ENCODE measurements at regions not wholly inside any gene's neighbourhood (a gene's known extent, or its start where the extent isn't known, plus 50 kb on each side); places are given as distances from the start of the nearest gene placed in this dataset.

GRCh38 chr14:61643555-61643954, 51.8 kb upstream of the HIF1A start:
- no peak overlapping the region for H4K91ac ChIP-seq (ENCODE audit: low read depth, low read length)
- H2AFZ ChIP-seq (ENCODE audit: insufficient read depth, low read length, poor library complexity): no peak overlapping the region
- H3K9ac ChIP-seq (ENCODE audit: low read length): no peak overlapping the region
- H3K23ac ChIP-seq (ENCODE audit: low read length): no peak overlapping the region
- WGBS (ENCODE audit: extremely low coverage, insufficient coverage, insufficient read length): no CpG with 5 or more reads among the region's 3 CpGs
- no peaks in the 10 kb centered on the region for H3K79me1 ChIP-seq (ENCODE audit: low read length)
- no peak overlapping the region for H3K18ac ChIP-seq (ENCODE audit: low read length)
- no peak overlapping the region for H3K27ac ChIP-seq (ENCODE audit: low read depth, low read length)
- H2AK5ac ChIP-seq (ENCODE audit: low read length): no peak overlapping the region
- no peak overlapping the region for H4K12ac ChIP-seq (ENCODE audit: low read depth, low read length)
- H3K27me3 ChIP-seq (ENCODE audit: insufficient read depth, low read length): no peaks in the 10 kb centered on the region
- no peak overlapping the region for H3K14ac ChIP-seq (ENCODE audit: low read length)
- no peaks in the 10 kb centered on the region for H3K79me2 ChIP-seq (ENCODE audit: control insufficient read depth, insufficient read depth, low read length, poor library complexity)
- no peak overlapping the region for H3K4ac ChIP-seq (ENCODE audit: low read depth, low read length)
- H2BK12ac ChIP-seq (ENCODE audit: low read length): no peak overlapping the region
- no peak overlapping the region for H2BK120ac ChIP-seq (ENCODE audit: insufficient read depth, low read length, poor library complexity)
- no peak overlapping the region for H4K8ac ChIP-seq (ENCODE audit: low read depth, low read length)
- H3K36me3 ChIP-seq (ENCODE audit: control insufficient read depth in 1 of 2, insufficient read depth in 2 of 2, low read length in 2 of 2): no peaks in the 10 kb centered on the region
- no peak overlapping the region for H2BK5ac ChIP-seq (ENCODE audit: low read depth, low read length, poor library complexity)
- no peaks in the 10 kb centered on the region for H3K4me1 ChIP-seq (ENCODE audit: control insufficient read depth in 1 of 2, insufficient read depth in 2 of 2, low read length in 2 of 2)
- H3K9me3 ChIP-seq (ENCODE audit: insufficient read depth, low read depth, low read length): no peaks in the 10 kb centered on the region
- no peak overlapping the region for H3K4me3 ChIP-seq (ENCODE audit: low read depth, low read length)
- H3K4me2 ChIP-seq (ENCODE audit: low read length): no peak overlapping the region
- peak in 1 of 2 donors; percentile 24 for DNase-seq

- no peaks in the 10 kb centered on the region for H3K36me3 ChIP-seq (ENCODE audit: control insufficient read depth in 1 of 2, insufficient read depth in 2 of 2, low read length in 2 of 2)
These were observed 51.1 kb upstream of the HIF1A start for GRCh38 chr14:61644175-61644574.

GRCh38 chr14:61644834-61645233, 50.5 kb upstream of the HIF1A start:
- no peak overlapping the region for H2AFZ ChIP-seq (ENCODE audit: insufficient read depth, low read length, poor library complexity)
- H3K23ac ChIP-seq (ENCODE audit: low read length): no peak overlapping the region
- H3K79me1 ChIP-seq (ENCODE audit: low read length): no peaks in the 10 kb centered on the region
- no peak overlapping the region for H2BK12ac ChIP-seq (ENCODE audit: low read length)
- DNase-seq: no peak
- H3K18ac ChIP-seq (ENCODE audit: low read length): no peak overlapping the region
- no peaks in the 10 kb centered on the region for H3K36me3 ChIP-seq (ENCODE audit: control insufficient read depth in 1 of 2, insufficient read depth in 2 of 2, low read length in 2 of 2)
- H3K4ac ChIP-seq (ENCODE audit: low read depth, low read length): no peak overlapping the region
- H3K9me3 ChIP-seq (ENCODE audit: insufficient read depth, low read depth, low read length): no peaks in the 10 kb centered on the region
- H3K4me2 ChIP-seq (ENCODE audit: low read length): no peak overlapping the region
- no peaks in the 10 kb centered on the region for H3K4me1 ChIP-seq (ENCODE audit: control insufficient read depth in 1 of 2, insufficient read depth in 2 of 2, low read length in 2 of 2)
- H4K8ac ChIP-seq (ENCODE audit: low read depth, low read length): no peak overlapping the region
- H2AK5ac ChIP-seq (ENCODE audit: low read length): no peak overlapping the region
- H3K4me3 ChIP-seq (ENCODE audit: low read depth, low read length): no peak overlapping the region
- H3K9ac ChIP-seq (ENCODE audit: low read length): no peak overlapping the region
- H2BK120ac ChIP-seq (ENCODE audit: insufficient read depth, low read length, poor library complexity): no peak overlapping the region
- no peak overlapping the region for H4K91ac ChIP-seq (ENCODE audit: low read depth, low read length)
- no CpG with 5 or more reads among the region's 2 CpGs for WGBS (ENCODE audit: extremely low coverage, insufficient coverage, insufficient read length)
- H3K14ac ChIP-seq (ENCODE audit: low read length): no peak overlapping the region
- no peaks in the 10 kb centered on the region for H3K27me3 ChIP-seq (ENCODE audit: insufficient read depth, low read length)
- H4K12ac ChIP-seq (ENCODE audit: low read depth, low read length): no peak overlapping the region
- no peak overlapping the region for H2BK5ac ChIP-seq (ENCODE audit: low read depth, low read length, poor library complexity)
- no peaks in the 10 kb centered on the region for H3K79me2 ChIP-seq (ENCODE audit: control insufficient read depth, insufficient read depth, low read length, poor library complexity)
- no peak overlapping the region for H3K27ac ChIP-seq (ENCODE audit: low read depth, low read length)

More at GRCh38 chr14:61644175-61644574, 51.1 kb upstream of the HIF1A start:
- no peaks in the 10 kb centered on the region for H3K4me1 ChIP-seq (ENCODE audit: control insufficient read depth in 1 of 2, insufficient read depth in 2 of 2, low read length in 2 of 2)
- H3K27ac ChIP-seq (ENCODE audit: low read depth, low read length): no peak overlapping the region
- H3K23ac ChIP-seq (ENCODE audit: low read length): no peak overlapping the region
- no peaks in the 10 kb centered on the region for H3K27me3 ChIP-seq (ENCODE audit: insufficient read depth, low read length)
- H2BK5ac ChIP-seq (ENCODE audit: low read depth, low read length, poor library complexity): no peak overlapping the region
- no peak overlapping the region for H3K4ac ChIP-seq (ENCODE audit: low read depth, low read length)
- H3K14ac ChIP-seq (ENCODE audit: low read length): no peak overlapping the region
- H3K18ac ChIP-seq (ENCODE audit: low read length): no peak overlapping the region
- H2AFZ ChIP-seq (ENCODE audit: insufficient read depth, low read length, poor library complexity): no peak overlapping the region
- H2BK120ac ChIP-seq (ENCODE audit: insufficient read depth, low read length, poor library complexity): no peak overlapping the region
- no peaks in the 10 kb centered on the region for H3K9me3 ChIP-seq (ENCODE audit: insufficient read depth, low read depth, low read length)
- no peak overlapping the region for H3K4me2 ChIP-seq (ENCODE audit: low read length)
- H3K79me1 ChIP-seq (ENCODE audit: low read length): no peaks in the 10 kb centered on the region
- no peak overlapping the region for H4K8ac ChIP-seq (ENCODE audit: low read depth, low read length)
- no peak overlapping the region for H3K4me3 ChIP-seq (ENCODE audit: low read depth, low read length)
- H2BK12ac ChIP-seq (ENCODE audit: low read length): no peak overlapping the region
- no peaks in the 10 kb centered on the region for H3K79me2 ChIP-seq (ENCODE audit: control insufficient read depth, insufficient read depth, low read length, poor library complexity)
- no peak overlapping the region for H4K91ac ChIP-seq (ENCODE audit: low read depth, low read length)
- no peak overlapping the region for H2AK5ac ChIP-seq (ENCODE audit: low read length)
- no peak for DNase-seq
- no peak overlapping the region for H3K9ac ChIP-seq (ENCODE audit: low read length)
- H4K12ac ChIP-seq (ENCODE audit: low read depth, low read length): no peak overlapping the region

DNA sequence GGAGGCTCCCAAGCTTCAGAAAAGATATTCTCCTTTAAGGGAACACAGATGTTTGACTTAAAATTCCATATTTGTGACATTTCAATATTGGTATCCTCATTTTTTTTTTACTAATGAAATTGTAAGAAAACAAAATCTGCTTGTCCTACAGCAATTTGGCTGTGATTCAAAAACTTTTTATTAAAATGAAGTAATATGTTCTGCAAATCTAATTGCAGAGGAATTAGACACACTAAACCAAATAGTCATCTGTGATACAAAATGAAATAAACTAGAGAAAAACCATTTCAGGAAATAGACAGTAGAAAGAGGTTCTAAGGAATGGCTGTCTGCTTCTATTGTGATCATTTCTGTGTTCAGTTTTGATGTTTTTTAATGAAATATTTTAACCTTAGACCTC, 50.1 kb upstream of the HIF1A start:
- Histone ChIP-seq H2AK5ac (ENCODE audit: low read length) (no peak overlapping the region), H3K4me2 (ENCODE audit: low read length) (no peak overlapping the region), H3K18ac (ENCODE audit: low read length) (no peak overlapping the region), H3K27me3 (ENCODE audit: insufficient read depth, low read length) (no peaks in the 10 kb centered on the region), H2AFZ (ENCODE audit: insufficient read depth, low read length, poor library complexity) (no peak overlapping the region), H3K4me3 (ENCODE audit: low read depth, low read length) (no peak overlapping the region), H3K79me1 (ENCODE audit: low read length) (no peaks in the 10 kb centered on the region), H3K9me3 (ENCODE audit: insufficient read depth, low read depth, low read length) (no peaks in the 10 kb centered on the region), H3K14ac (ENCODE audit: low read length) (no peak overlapping the region), H3K27ac (ENCODE audit: low read depth, low read length) (no peak overlapping the region), H4K8ac (ENCODE audit: low read depth, low read length) (no peak overlapping the region), H2BK12ac (ENCODE audit: low read length) (no peak overlapping the region), H4K12ac (ENCODE audit: low read depth, low read length) (no peak overlapping the region), H3K79me2 (ENCODE audit: control insufficient read depth, insufficient read depth, low read length, poor library complexity) (no peaks in the 10 kb centered on the region), H3K4me1 (ENCODE audit: control insufficient read depth in 1 of 2, insufficient read depth in 2 of 2, low read length in 2 of 2) (no peaks in the 10 kb centered on the region), H2BK5ac (ENCODE audit: low read depth, low read length, poor library complexity) (no peak overlapping the region), H4K91ac (ENCODE audit: low read depth, low read length) (no peak overlapping the region), H3K9ac (ENCODE audit: low read length) (no peak overlapping the region), H3K23ac (ENCODE audit: low read length) (no peak overlapping the region), H3K36me3 (ENCODE audit: control insufficient read depth in 1 of 2, insufficient read depth in 2 of 2, low read length in 2 of 2) (no peaks in the 10 kb centered on the region), H2BK120ac (ENCODE audit: insufficient read depth, low read length, poor library complexity) (no peak overlapping the region), H3K4ac (ENCODE audit: low read depth, low read length) (no peak overlapping the region)
- no peak for DNase-seq
